HG02938 (cell line): ENCODE measurements at regions not wholly inside any gene's neighbourhood (a gene's known extent, or its start where the extent isn't known, plus 50 kb on each side); places are given as distances from the start of the nearest gene placed in this dataset.

Experiments used
- ATAC-seq: cut with Tn5 transposase; IDR thresholded peaks from one replicate; pipeline ENCODE4 v1.9.1; 2021; ENCODE audit warnings: mild to moderate bottlenecking, moderate library complexity; ENCODE audit not compliant: unreplicated experiment

- ATAC-seq, result no peak
Measured at GRCh38 chr3:30290479-30290878, 315.9 kb upstream of the TGFBR2 start.

GRCh38 chr3:30292192-30292893 lies 314.1 kb upstream of the TGFBR2 start:
- ATAC-seq, result no peak

- ATAC-seq, result no peak
Measured at GRCh38 chr3:30293621-30294240, 312.7 kb upstream of the TGFBR2 start.

GRCh38 chr3:30294241-30294667 lies 312.1 kb upstream of the TGFBR2 start:
- no peak for ATAC-seq

GRCh38 chr3:30297112-30297511 lies 309.3 kb upstream of the TGFBR2 start:
- ATAC-seq, result no peak

DNA sequence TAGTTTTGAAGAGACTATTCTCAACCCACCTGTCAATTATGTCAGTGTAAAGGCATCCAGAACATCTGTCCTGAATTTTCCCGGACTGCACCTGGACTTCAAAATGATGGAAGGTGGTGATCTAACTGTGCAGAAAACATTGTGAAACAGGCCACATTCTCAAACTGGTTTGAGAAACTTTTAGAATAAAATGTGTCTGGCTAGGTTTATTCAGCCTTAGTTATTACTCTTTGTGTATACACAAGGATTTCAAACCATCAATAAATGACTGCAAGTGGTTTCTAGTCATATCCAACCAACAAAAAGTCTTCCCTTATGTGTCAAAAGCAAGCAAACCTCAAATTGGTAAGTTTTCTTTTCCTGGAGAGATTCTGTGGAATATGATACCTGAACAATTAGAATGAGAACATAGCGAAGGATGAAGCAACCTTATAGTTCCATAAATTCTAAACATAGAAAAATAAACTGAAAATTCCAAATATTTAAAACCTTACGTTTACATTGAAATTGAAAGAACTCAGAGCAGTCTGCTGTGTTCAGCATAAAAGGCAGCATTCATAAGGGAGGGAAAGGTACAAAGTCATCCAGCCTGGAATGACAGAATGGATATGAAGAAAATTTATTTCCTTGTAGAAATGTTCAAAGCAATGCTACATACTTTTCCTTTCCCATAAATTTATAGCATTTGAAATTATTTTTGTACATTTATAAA lies 306.6 kb upstream of the TGFBR2 start:
- ATAC-seq, result no peak

- ATAC-seq, result no peak
Measured at GRCh38 chr3:30300809-30301208, 305.6 kb upstream of the TGFBR2 start.

DNA sequence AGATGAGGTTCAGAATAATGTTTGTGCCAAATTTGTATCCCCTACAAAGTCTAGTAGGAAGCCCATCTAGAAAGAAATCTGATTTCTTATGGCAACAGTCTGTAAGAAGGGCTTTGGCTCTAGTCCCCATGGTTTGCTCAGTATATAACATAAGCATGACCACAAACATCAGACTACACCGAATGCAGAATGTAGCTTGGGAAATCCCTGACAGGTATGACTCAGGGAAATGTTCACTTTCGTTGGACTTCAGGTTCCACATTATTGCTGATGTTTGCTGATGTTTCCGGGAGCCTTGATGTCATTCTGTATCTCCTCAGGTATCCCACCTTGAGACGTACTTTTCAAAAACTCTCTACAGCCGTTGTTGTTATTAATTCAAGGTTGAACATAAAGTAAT lies 304.4 kb upstream of the TGFBR2 start:
- no peak for ATAC-seq

DNA sequence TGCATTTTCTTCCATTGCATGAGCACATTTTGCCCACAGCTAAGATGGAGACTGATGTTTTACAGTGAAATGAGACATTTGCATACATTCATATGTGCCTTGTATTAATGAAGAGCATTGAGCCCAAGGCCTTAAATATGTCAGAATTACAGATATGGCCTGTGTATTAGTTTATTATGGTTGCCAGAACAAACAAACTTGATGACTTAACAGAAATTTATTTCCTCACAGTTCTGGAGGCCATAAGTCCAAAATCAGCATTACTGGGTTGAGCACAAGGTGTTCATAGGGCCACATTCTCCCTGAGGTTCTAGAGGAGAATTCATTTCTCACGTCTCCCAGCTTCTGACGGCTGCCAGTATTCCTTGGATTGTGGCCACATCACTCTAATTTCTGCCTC lies 302.6 kb upstream of the TGFBR2 start:
- ATAC-seq, result no peak

- no peak for ATAC-seq
Measured at GRCh38 chr3:30305021-30305420, 301.4 kb upstream of the TGFBR2 start.

GRCh38 chr3:30306896-30307295 lies 299.5 kb upstream of the TGFBR2 start:
- no peak for ATAC-seq

DNA sequence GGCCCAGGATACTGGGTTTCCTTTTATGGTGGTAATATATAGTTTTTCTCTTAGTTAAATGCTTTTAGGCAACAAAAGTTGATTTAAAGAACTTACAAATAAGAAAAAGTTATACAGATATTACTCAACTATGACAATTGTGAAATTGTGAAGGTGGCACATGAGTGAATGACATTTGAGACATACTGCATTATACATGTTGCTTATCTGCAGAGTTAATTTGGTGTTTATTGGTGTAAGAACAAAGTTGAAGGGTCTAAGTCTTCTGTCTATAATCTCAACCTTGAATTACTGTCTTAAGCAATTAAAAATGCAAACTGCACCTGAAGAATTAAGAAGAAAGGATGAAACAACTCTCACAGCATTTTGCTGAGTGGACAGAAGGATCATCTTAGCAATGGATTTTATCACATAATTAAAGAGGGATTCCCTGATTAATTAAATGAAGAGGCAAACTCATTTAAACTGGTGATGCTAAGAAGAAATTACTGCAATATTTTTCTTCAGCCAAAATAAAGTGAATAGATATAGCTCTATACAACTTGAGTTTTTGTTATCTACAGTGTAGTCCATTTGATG lies 298.9 kb upstream of the TGFBR2 start:
- ATAC-seq, result no peak

GRCh38 chr3:30308131-30308530 lies 298.3 kb upstream of the TGFBR2 start:
- ATAC-seq, result no peak

GRCh38 chr3:30309961-30310954 lies 296.1 kb upstream of the TGFBR2 start:
- ATAC-seq, result no peak

- no peak for ATAC-seq
Measured at GRCh38 chr3:30311781-30312180, 294.6 kb upstream of the TGFBR2 start.

GRCh38 chr3:30313840-30314239 lies 292.6 kb upstream of the TGFBR2 start:
- no peak for ATAC-seq

GRCh38 chr3:30314757-30315325 lies 291.6 kb upstream of the TGFBR2 start:
- ATAC-seq, result no peak

- no peak for ATAC-seq
Measured at GRCh38 chr3:30315447-30315846, 291.0 kb upstream of the TGFBR2 start.

DNA sequence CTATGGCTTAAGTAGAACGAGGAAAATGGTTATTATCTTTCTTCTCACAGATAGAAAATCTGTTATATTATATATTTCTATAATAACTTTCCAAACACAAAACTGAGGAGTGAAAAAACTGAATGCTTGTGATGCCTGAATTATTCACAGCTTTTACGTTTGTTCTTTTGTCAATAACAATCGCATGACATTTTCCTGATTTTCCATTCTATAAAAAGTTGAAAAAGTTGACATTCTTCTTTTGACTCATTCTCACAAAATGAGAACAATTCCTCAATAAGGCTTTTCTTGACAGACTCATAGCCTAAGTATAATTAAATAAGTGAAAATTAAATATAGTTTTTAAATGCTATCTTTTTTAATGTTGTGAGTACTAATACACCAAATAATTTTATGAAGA lies 288.8 kb upstream of the TGFBR2 start:
- ATAC-seq, result no peak

- no peak for ATAC-seq
Measured at GRCh38 chr3:30318110-30318509, 288.3 kb upstream of the TGFBR2 start.
